ENCODE measurements at regions not wholly inside any gene's neighbourhood (a gene's known extent, or its start where the extent isn't known, plus 50 kb on each side); places are given as distances from the start of the nearest gene placed in this dataset.

- TF ChIP-seq SIN3A (IDR thresholded peaks at IDR 0.05; ENCODE audit: borderline replicate concordance, insufficient read depth, low read depth, low read length) = no peak
- no peak for TF ChIP-seq CTCF (IDR thresholded peaks at IDR 0.05)
- TF ChIP-seq, protein P1, sequence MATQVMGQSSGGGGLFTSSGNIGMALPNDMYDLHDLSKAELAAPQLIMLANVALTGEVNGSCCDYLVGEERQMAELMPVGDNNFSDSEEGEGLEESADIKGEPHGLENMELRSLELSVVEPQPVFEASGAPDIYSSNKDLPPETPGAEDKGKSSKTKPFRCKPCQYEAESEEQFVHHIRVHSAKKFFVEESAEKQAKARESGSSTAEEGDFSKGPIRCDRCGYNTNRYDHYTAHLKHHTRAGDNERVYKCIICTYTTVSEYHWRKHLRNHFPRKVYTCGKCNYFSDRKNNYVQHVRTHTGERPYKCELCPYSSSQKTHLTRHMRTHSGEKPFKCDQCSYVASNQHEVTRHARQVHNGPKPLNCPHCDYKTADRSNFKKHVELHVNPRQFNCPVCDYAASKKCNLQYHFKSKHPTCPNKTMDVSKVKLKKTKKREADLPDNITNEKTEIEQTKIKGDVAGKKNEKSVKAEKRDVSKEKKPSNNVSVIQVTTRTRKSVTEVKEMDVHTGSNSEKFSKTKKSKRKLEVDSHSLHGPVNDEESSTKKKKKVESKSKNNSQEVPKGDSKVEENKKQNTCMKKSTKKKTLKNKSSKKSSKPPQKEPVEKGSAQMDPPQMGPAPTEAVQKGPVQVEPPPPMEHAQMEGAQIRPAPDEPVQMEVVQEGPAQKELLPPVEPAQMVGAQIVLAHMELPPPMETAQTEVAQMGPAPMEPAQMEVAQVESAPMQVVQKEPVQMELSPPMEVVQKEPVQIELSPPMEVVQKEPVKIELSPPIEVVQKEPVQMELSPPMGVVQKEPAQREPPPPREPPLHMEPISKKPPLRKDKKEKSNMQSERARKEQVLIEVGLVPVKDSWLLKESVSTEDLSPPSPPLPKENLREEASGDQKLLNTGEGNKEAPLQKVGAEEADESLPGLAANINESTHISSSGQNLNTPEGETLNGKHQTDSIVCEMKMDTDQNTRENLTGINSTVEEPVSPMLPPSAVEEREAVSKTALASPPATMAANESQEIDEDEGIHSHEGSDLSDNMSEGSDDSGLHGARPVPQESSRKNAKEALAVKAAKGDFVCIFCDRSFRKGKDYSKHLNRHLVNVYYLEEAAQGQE (IDR thresholded peaks at IDR 0.05; ENCODE audit: insufficient read depth in 1 of 2, low read depth in 2 of 2, low read length in 1 of 2) = no peak
- no peak for TF ChIP-seq TCF7L2 (IDR thresholded peaks at IDR 0.05; ENCODE audit: low read depth, low read length)
- TF ChIP-seq POLR2AphosphoS5 (IDR thresholded peaks at IDR 0.05; ENCODE audit: low read depth, low read length) = no peak
- H3K4me3 ChIP-seq (ENCODE audit: low read depth in 2 of 2, low read length in 2 of 2) = no peak overlapping the region
- DNase-seq (ENCODE audit: low read depth, low spot score) = no peak
- CTCF ChIA-PET = no interaction called here
- H3K27me3 ChIP-seq (ENCODE audit: control insufficient read depth, insufficient read depth, low read length) = no peaks in the 10 kb centered on the region
- H3K4me1 ChIP-seq (ENCODE audit: control insufficient read depth, insufficient read depth, low read length) = no peaks in the 10 kb centered on the region
- POLR2A ChIA-PET = no interaction called here
- no peak for ATAC-seq
- H3K36me3 ChIP-seq (ENCODE audit: control insufficient read depth, insufficient read depth, low read length) = no peaks in the 10 kb centered on the region
- in situ Hi-C loops (cut with HindIII; ENCODE audit: low pct_unique_long_range_greater_than_20kb, low sequenced_read_pairs) (no loop called here), intact Hi-C loops (cut with micrococcal nuclease; ENCODE audit: unreplicated experiment) (no loop called here)
- no peaks in the 10 kb centered on the region; the same call in 1 of the 2 replicates for H3K9me3 ChIP-seq (ENCODE audit: control insufficient read depth, insufficient read depth, low read depth, low read length)
- BruUV-seq (replicated peaks) = no TSS peak
- no peak overlapping the region for H3K27ac ChIP-seq (ENCODE audit: low read length)
Measured at GRCh38 chr16:62899737-62900136, 863.5 kb upstream of the CDH8 start.

- no peaks in the 10 kb centered on the region for H3K36me3 ChIP-seq (ENCODE audit: control insufficient read depth, insufficient read depth, low read length)
- no peaks in the 10 kb centered on the region for H3K27me3 ChIP-seq (ENCODE audit: control insufficient read depth, insufficient read depth, low read length)
- in situ Hi-C loops (cut with HindIII; ENCODE audit: low pct_unique_long_range_greater_than_20kb, low sequenced_read_pairs) = no loop called here
- H3K9me3 ChIP-seq (ENCODE audit: control insufficient read depth, insufficient read depth, low read depth, low read length) = no peaks in the 10 kb centered on the region
- no peaks in the 10 kb centered on the region for H3K4me1 ChIP-seq (ENCODE audit: control insufficient read depth, insufficient read depth, low read length)
- BruUV-seq (replicated peaks) = no TSS peak
- TF ChIP-seq TCF7L2 (IDR thresholded peaks at IDR 0.05; ENCODE audit: low read depth, low read length) (no peak), POLR2AphosphoS5 (IDR thresholded peaks at IDR 0.05; ENCODE audit: low read depth, low read length) (no peak), CTCF (IDR thresholded peaks at IDR 0.05) (no peak), SIN3A (IDR thresholded peaks at IDR 0.05; ENCODE audit: borderline replicate concordance, insufficient read depth, low read depth, low read length) (no peak)
- TF ChIP-seq, protein P1 (IDR thresholded peaks at IDR 0.05; ENCODE audit: insufficient read depth in 1 of 2, low read depth in 2 of 2, low read length in 1 of 2) = no peak
- intact Hi-C loops (cut with micrococcal nuclease; ENCODE audit: unreplicated experiment) = no loop called here
- ChIA-PET CTCF (no interaction called here), POLR2A (no interaction called here)
- no peak overlapping the region for H3K4me3 ChIP-seq (ENCODE audit: low read depth in 2 of 2, low read length in 2 of 2)
- DNase-seq (ENCODE audit: low read depth, low spot score) (no peak), ATAC-seq (no peak)
- no peak overlapping the region for H3K27ac ChIP-seq (ENCODE audit: low read length)
Measured at GRCh38 chr16:62889097-62889496, 852.9 kb upstream of the CDH8 start.
